OCI-LY7 (cell line): ENCODE measurements at regions not wholly inside any gene's neighbourhood (a gene's known extent, or its start where the extent isn't known, plus 50 kb on each side); places are given as distances from the start of the nearest gene placed in this dataset.

Experiments
- BruUV-seq: library from RNA; stranded (reverse); fragments of 400-500 nt; replicated peaks from 2 replicates; lab custom pipeline; 2021; lab: Mats Ljungman, UMichigan
- CTCF ChIA-PET: fragments of 300-600 bp; sonication (Branson Sonifier 250); formaldehyde crosslinking; loops from one replicate; lab custom pipeline; 2022; ENCODE audit warnings: antibody characterized with exemption; ENCODE audit not compliant: unreplicated experiment; lab: Charles Lee
- POLR2A ChIA-PET: fragments of 300-600 bp; sonication (Branson Sonifier 250); formaldehyde crosslinking; loops from one replicate; lab custom pipeline; 2022; ENCODE audit warnings: antibody characterized with exemption; lab: Charles Lee
- DNase-seq: peaks from one replicate; pipeline ENCODE4 v3.0.0-alpha.2; 2015; ENCODE audit warnings: low spot score
- H2AFZ ChIP-seq: fragments of 200-600 bp; sonication (generic), shearing (Covaris generic); 2 replicates; pipeline ENCODE4 v1.6.1; 2014; ENCODE audit warnings: mild to moderate bottlenecking, antibody characterized with exemption, low read length, moderate library complexity
- H3K27ac ChIP-seq: fragments of 200-600 bp; sonication (generic); 2 replicates; pipeline ENCODE4 v1.5.1; 2014; ENCODE audit warnings: mixed run types, low read depth, mild to moderate bottlenecking, moderate library complexity, low read length, inconsistent platforms; ENCODE audit not compliant: poor library complexity, severe bottlenecking
- H3K36me3 ChIP-seq: fragments of 200-600 bp; sonication (generic); 2 replicates; pipeline ENCODE4 v1.6.1; 2014; ENCODE audit warnings: mild to moderate bottlenecking, antibody characterized with exemption, low read length, moderate library complexity, mixed read lengths; ENCODE audit not compliant: insufficient read depth
- H3K4me1 ChIP-seq: fragments of 200-600 bp; sonication (generic); 2 replicates; pipeline ENCODE4 v1.5.1; 2014; ENCODE audit warnings: mild to moderate bottlenecking, low read length; ENCODE audit not compliant: insufficient read depth, poor library complexity, severe bottlenecking
- H3K4me2 ChIP-seq: fragments of 200-600 bp; sonication (generic); 2 replicates; pipeline ENCODE4 v1.6.1; 2014; ENCODE audit warnings: mild to moderate bottlenecking, low read length
- H3K4me3 ChIP-seq: fragments of 200-600 bp; sonication (generic); 2 replicates; pipeline ENCODE4 v1.5.1; 2014; ENCODE audit warnings: mild to moderate bottlenecking, low read depth, low read length; ENCODE audit not compliant: poor library complexity, severe bottlenecking
- H3K79me2 ChIP-seq: fragments of 200-600 bp; sonication (generic); 2 replicates; pipeline ENCODE4 v1.6.1; 2016; ENCODE audit warnings: low read depth, mild to moderate bottlenecking, low read length, moderate library complexity, mixed read lengths; ENCODE audit not compliant: insufficient read depth
- H3K9me2 ChIP-seq: fragments of 200-600 bp; sonication (generic); 2 replicates; pipeline ENCODE4 v1.6.1; 2016; ENCODE audit warnings: mild to moderate bottlenecking, low read length, mixed read lengths; ENCODE audit not compliant: insufficient read depth
- H3K9me3 ChIP-seq: fragments of 200-600 bp; sonication (generic); 2 replicates; pipeline ENCODE4 v1.6.1; 2014; ENCODE audit warnings: mild to moderate bottlenecking, mixed run types, low read length, mixed read lengths
- H4K20me1 ChIP-seq: fragments of 200-600 bp; sonication (generic); 2 replicates; pipeline ENCODE4 v1.6.1; 2014; ENCODE audit warnings: mild to moderate bottlenecking, antibody characterized with exemption, low read length, moderate library complexity, mixed read lengths; ENCODE audit not compliant: insufficient read depth
- EZH2phosphoT487 ChIP-seq: fragments of 200-600 bp; sonication (generic); IDR thresholded peaks from 2 replicates; pipeline ENCODE4 v1.6.1; 2018; ENCODE audit warnings: low read depth, borderline replicate concordance, mild to moderate bottlenecking, mixed run types, antibody characterized with exemption, low read length, moderate library complexity, mixed read lengths
- intact Hi-C: fragments of 100-400 bp; cut with micrococcal nuclease; formaldehyde crosslinking; loops from one replicate; pipeline ENCODE4 v1.10.0; 2022; ENCODE audit not compliant: unreplicated experiment
- TF ChIP-seq, protein P1 (sequence below): fragments of 200-600 bp; sonication (generic); conservative IDR thresholded peaks from 2 replicates; pipeline ENCODE4 v1.5.1; 2014; ENCODE audit warnings: mild to moderate bottlenecking, antibody characterized with exemption, low read length, moderate library complexity, mixed read lengths

DNA sequence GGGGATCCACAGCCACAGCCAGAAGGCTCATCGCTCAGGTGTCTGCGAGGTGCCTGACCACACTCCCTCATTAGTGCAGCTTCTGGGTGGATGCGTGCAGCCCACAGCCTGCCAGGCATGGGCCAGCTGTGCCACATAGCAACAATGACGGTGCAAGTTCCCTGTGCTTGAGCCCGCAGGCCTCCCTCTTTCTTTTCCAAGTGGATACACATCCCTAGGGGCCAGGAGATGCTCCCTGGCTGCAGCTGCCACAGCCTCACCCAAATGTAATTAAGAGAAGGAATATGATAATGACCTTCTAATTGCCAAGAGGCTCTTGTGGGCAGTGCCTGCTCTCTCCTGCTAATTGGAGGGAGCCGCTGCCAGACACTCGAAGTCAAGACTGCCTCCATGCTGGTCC is 116.0 kb upstream of the PPP1R26 start:
- intact Hi-C loops, result no loop called here
- CTCF ChIA-PET, result no interaction called here
- no peaks in the 10 kb centered on the region for H3K79me2 ChIP-seq
- POLR2A ChIA-PET, result no interaction called here
- H3K4me3 ChIP-seq, result no peak overlapping the region
- no peaks in the 10 kb centered on the region for H3K9me3 ChIP-seq
- no peak for TF ChIP-seq EZH2phosphoT487
- TF ChIP-seq, protein P1, sequence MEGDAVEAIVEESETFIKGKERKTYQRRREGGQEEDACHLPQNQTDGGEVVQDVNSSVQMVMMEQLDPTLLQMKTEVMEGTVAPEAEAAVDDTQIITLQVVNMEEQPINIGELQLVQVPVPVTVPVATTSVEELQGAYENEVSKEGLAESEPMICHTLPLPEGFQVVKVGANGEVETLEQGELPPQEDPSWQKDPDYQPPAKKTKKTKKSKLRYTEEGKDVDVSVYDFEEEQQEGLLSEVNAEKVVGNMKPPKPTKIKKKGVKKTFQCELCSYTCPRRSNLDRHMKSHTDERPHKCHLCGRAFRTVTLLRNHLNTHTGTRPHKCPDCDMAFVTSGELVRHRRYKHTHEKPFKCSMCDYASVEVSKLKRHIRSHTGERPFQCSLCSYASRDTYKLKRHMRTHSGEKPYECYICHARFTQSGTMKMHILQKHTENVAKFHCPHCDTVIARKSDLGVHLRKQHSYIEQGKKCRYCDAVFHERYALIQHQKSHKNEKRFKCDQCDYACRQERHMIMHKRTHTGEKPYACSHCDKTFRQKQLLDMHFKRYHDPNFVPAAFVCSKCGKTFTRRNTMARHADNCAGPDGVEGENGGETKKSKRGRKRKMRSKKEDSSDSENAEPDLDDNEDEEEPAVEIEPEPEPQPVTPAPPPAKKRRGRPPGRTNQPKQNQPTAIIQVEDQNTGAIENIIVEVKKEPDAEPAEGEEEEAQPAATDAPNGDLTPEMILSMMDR, result no peak
- no peak overlapping the region for H3K27ac ChIP-seq
- no peaks in the 10 kb centered on the region for H4K20me1 ChIP-seq
- no peak overlapping the region for H3K4me2 ChIP-seq
- no peak overlapping the region for H2AFZ ChIP-seq
- H3K36me3 ChIP-seq, result no peaks in the 10 kb centered on the region
- no peak for DNase-seq
- no peaks in the 10 kb centered on the region for H3K4me1 ChIP-seq
- H3K9me2 ChIP-seq, result no peaks in the 10 kb centered on the region
- no TSS peak for BruUV-seq

DNA sequence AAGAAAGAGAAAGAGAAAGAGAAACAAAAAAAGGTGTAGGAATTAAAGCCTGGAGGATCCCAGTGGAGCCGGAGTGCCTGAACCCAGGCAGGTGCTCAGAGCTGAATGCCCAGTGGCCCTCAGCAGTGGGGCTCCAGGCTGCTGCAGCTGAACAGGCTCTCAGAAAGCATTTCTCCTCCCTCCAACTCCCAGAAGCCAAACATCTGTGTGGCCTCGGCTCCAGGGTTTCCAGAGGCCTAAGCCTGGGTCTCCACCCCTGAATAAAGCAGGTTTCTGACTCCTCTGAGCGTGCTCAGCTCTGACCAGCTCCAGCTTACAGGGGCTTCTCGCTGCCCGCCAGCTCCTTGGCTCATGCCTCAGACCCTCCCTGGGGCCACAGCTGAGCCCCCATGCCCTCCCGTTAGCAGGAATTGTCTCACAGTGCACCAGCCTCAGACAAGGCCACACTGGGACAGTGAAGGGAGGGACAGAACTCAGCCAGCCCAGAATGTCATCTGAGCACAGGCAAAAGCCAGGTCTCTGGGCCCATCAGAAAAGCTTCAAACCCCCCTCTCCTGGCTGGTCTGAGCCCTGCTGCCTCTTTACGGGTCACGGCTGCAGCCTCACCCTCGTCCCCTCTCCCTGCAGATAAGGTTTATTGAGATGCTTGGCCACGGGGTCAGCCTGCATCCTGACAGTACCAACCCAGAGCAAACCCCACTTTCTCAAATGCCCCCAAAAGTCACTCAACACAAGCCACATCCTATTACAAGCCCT is 114.4 kb upstream of the PPP1R26 start:
- BruUV-seq, result no TSS peak
- TF ChIP-seq, protein P1, result no peak
- TF ChIP-seq EZH2phosphoT487, result no peak
- H4K20me1 ChIP-seq, result no peaks in the 10 kb centered on the region

DNA sequence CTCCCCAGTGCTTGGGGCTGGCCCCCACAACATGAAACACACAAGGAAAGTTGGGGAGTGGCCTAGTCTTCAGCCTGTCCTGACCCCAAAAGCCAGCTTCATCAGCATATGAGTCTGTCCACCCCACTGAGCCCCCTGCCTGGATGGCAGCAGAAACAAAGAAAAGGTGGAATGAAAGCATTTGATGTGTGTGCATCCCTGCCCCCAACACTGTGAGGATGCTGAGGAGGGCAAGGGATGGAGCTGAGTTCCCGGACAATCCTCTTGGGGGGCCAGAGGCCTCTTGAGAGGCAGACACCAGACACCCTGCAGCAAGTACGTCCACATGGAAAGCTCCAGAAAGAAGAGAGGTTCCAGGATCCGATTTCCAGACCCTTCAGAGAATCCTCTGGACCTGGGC is 113.5 kb upstream of the PPP1R26 start:
- no peaks in the 10 kb centered on the region for H3K36me3 ChIP-seq
- intact Hi-C loops, result no loop called here
- DNase-seq, result no peak
- H2AFZ ChIP-seq, result no peak overlapping the region
- no peak overlapping the region for H3K27ac ChIP-seq
- H4K20me1 ChIP-seq, result no peaks in the 10 kb centered on the region
- no peak overlapping the region for H3K4me3 ChIP-seq
- no peaks in the 10 kb centered on the region for H3K9me3 ChIP-seq
- H3K9me2 ChIP-seq, result no peaks in the 10 kb centered on the region
- H3K4me2 ChIP-seq, result no peak overlapping the region
- H3K79me2 ChIP-seq, result no peaks in the 10 kb centered on the region
- TF ChIP-seq EZH2phosphoT487, result no peak
- TF ChIP-seq, protein P1, result no peak
- no TSS peak for BruUV-seq
- CTCF ChIA-PET, result no interaction called here
- no peaks in the 10 kb centered on the region for H3K4me1 ChIP-seq
- POLR2A ChIA-PET, result no interaction called here

More for the DNA sequence above, 114.4 kb upstream of the PPP1R26 start:
- DNase-seq, result no peak
- Histone ChIP-seq H3K9me2 (no peaks in the 10 kb centered on the region), H3K4me2 (no peak overlapping the region), H3K4me1 (no peaks in the 10 kb centered on the region), H3K36me3 (no peaks in the 10 kb centered on the region), H3K27ac (no peak overlapping the region), H3K79me2 (no peaks in the 10 kb centered on the region), H3K4me3 (no peak overlapping the region), H3K9me3 (no peaks in the 10 kb centered on the region), H2AFZ (no peak overlapping the region)
- POLR2A ChIA-PET, result interaction anchor here (0.6 kb wide), 2 partner anchors 9 to 755 kb away, joined by 3 to 4 read pairs; no protein-coding TSS in a partner anchor
- CTCF ChIA-PET, result no interaction called here
- intact Hi-C loops, result no loop called here
